AG04449 (cell line): ENCODE measurements at regions not wholly inside any gene's neighbourhood (a gene's known extent, or its start where the extent isn't known, plus 50 kb on each side); places are given as distances from the start of the nearest gene placed in this dataset.
"Not testable (repeated sequence)": the region's sequence is repeated elsewhere in the genome, so short reads cannot be mapped to it uniquely, and the experiment has no call there.

Experiments used
- CTCF ChIA-PET: fragments of 350-600 bp; formaldehyde crosslinking; extraction: SDS; loops from one replicate; lab custom pipeline; 2021; ENCODE audit warnings: antibody characterized with exemption; lab: Yijun Ruan, JAX
- POLR2A ChIA-PET: fragments of 400-600, 350-600 bp; formaldehyde crosslinking; extraction: SDS; loops from one replicate; lab custom pipeline; 2020; ENCODE audit warnings: antibody characterized with exemption, inconsistent platforms; lab: Yijun Ruan, JAX
- DNase-seq: peaks from one replicate; pipeline ENCODE4 v3.0.0-alpha.2; 2010; ENCODE audit warnings: low read depth, low spot score
- H3K4me3 ChIP-seq: 2 replicates; pipeline ENCODE4 v1.5.1; 2011; ENCODE audit warnings: low read depth, mild to moderate bottlenecking, control low read depth, low read length
- CTCF ChIP-seq: IDR thresholded peaks from one replicate; pipeline ENCODE4 v1.5.1; 2011; ENCODE audit warnings: mild to moderate bottlenecking, moderate library complexity, low read length, control low read depth, inconsistent platforms; ENCODE audit not compliant: insufficient read depth; ENCODE audit errors: missing control alignments

GRCh38 chr15:95192923-95193322 lies 961.6 kb downstream of the MCTP2 start:
- POLR2A ChIA-PET, result no interaction called here
- CTCF ChIA-PET, result no interaction called here
- no peak for TF ChIP-seq CTCF
- no peak for DNase-seq
- H3K4me3 ChIP-seq, result no peak overlapping the region

- ChIA-PET CTCF (no interaction called here), POLR2A (no interaction called here)
- no peak overlapping the region for H3K4me3 ChIP-seq
- no peak for TF ChIP-seq CTCF
- DNase-seq, result no peak
These were observed 963.4 kb downstream of the MCTP2 start for GRCh38 chr15:95194746-95195145.

- ChIA-PET POLR2A (no interaction called here), CTCF (interaction anchor here (0.8 kb wide), 1 partner anchor 64 kb away, joined by 3 read pairs; no protein-coding TSS in a partner anchor)
- no peak overlapping the region for H3K4me3 ChIP-seq
- DNase-seq, result no peak
- TF ChIP-seq CTCF, result no peak
These were observed 965.0 kb downstream of the MCTP2 start for GRCh38 chr15:95196176-95196915.

GRCh38 chr15:95202569-95203349 lies 971.4 kb downstream of the MCTP2 start:
- no peak overlapping the region for H3K4me3 ChIP-seq
- ChIA-PET CTCF (no interaction called here), POLR2A (no interaction called here)
- DNase-seq, result no peak
- TF ChIP-seq CTCF, result no peak

GRCh38 chr15:95205077-95205476 lies 973.7 kb downstream of the MCTP2 start:
- DNase-seq, result no peak
- no peak overlapping the region for H3K4me3 ChIP-seq
- ChIA-PET POLR2A (no interaction called here), CTCF (no interaction called here)
- TF ChIP-seq CTCF, result no peak

GRCh38 chr15:95205830-95206229 lies 974.5 kb downstream of the MCTP2 start:
- POLR2A ChIA-PET, DNase-seq, H3K4me3 ChIP-seq, CTCF ChIA-PET: not testable (repeated sequence)
